ENCODE measurements at regions not wholly inside any gene's neighbourhood (a gene's known extent, or its start where the extent isn't known, plus 50 kb on each side); places are given as distances from the start of the nearest gene placed in this dataset.

DNA sequence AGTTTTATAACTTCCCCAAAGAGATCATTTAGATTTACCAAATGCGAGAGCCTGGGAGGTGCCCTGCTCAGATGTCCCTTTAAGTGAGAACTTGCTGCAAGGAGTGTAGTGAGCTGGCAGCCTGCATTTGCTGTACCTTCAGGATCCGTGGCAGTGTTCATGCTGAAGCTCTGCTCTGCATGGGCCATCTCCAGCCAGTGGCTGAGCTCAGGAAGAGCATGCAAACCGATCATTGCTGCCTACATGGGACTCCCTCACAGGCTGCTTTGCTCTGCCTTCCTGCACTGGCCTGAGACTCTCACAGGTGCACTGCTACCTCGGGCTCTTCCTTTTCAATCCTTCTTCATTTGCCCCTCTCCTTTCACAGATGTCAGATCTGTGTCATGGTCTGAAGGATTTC lies 152.0 kb upstream of the SFRP2 start:
- 52 to 57% (median 57%) methylated on average over 4 of the region's 4 CpGs for WGBS, 3 donors
- H3K36me3 ChIP-seq = no peaks in the 10 kb centered on the region
- H3K4me1 ChIP-seq (ENCODE audit: insufficient read depth) = no peaks in the 10 kb centered on the region
- DNase-seq = no peak
- H3K9me3 ChIP-seq = no peaks in the 10 kb centered on the region
- H3K27ac ChIP-seq = no peak overlapping the region
- no peaks in the 10 kb centered on the region for H3K27me3 ChIP-seq
- intact Hi-C loops (cut with DNase I) = no loop called here
- H3K4me3 ChIP-seq = no peak overlapping the region
- no peak for TF ChIP-seq POLR2A (IDR thresholded peaks at IDR 0.05)
- no peak for TF ChIP-seq EP300 (IDR thresholded peaks at IDR 0.05)
- TF ChIP-seq, protein P1, sequence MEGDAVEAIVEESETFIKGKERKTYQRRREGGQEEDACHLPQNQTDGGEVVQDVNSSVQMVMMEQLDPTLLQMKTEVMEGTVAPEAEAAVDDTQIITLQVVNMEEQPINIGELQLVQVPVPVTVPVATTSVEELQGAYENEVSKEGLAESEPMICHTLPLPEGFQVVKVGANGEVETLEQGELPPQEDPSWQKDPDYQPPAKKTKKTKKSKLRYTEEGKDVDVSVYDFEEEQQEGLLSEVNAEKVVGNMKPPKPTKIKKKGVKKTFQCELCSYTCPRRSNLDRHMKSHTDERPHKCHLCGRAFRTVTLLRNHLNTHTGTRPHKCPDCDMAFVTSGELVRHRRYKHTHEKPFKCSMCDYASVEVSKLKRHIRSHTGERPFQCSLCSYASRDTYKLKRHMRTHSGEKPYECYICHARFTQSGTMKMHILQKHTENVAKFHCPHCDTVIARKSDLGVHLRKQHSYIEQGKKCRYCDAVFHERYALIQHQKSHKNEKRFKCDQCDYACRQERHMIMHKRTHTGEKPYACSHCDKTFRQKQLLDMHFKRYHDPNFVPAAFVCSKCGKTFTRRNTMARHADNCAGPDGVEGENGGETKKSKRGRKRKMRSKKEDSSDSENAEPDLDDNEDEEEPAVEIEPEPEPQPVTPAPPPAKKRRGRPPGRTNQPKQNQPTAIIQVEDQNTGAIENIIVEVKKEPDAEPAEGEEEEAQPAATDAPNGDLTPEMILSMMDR (IDR thresholded peaks at IDR 0.05) = no peak

DNA sequence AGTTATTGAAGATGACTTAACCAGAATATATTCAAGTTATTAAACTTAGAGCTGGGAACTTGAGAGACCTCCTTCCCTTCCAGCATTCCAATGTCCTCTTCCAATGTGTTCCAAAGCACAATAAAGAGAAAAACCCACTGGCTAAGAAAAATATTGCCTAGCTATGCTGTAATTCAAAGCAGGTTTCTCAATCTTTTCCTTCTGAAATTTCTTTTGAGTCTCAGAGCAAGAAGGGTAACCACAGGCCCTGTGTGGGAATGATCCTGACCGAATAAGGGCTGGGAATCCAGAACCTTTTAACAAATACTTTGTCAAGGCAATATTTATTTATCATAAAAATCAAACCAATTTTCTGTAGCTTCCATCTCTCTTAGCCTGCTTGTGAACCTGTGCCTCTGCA lies 150.7 kb upstream of the SFRP2 start:
- intact Hi-C loops (cut with DNase I) = no loop called here
- Histone ChIP-seq H3K4me3 (no peak overlapping the region), H3K4me1 (ENCODE audit: insufficient read depth) (no peaks in the 10 kb centered on the region), H3K27me3 (no peaks in the 10 kb centered on the region), H3K36me3 (no peaks in the 10 kb centered on the region), H3K27ac (no peak overlapping the region), H3K9me3 (no peaks in the 10 kb centered on the region)
- DNase-seq = no peak
- 83 to 88% (median 84%) methylated on average over 1 of the region's 1 CpG for WGBS, 3 donors
- TF ChIP-seq POLR2A (IDR thresholded peaks at IDR 0.05) (no peak), EP300 (IDR thresholded peaks at IDR 0.05) (no peak)
- TF ChIP-seq, protein P1 (IDR thresholded peaks at IDR 0.05) = no peak

DNA sequence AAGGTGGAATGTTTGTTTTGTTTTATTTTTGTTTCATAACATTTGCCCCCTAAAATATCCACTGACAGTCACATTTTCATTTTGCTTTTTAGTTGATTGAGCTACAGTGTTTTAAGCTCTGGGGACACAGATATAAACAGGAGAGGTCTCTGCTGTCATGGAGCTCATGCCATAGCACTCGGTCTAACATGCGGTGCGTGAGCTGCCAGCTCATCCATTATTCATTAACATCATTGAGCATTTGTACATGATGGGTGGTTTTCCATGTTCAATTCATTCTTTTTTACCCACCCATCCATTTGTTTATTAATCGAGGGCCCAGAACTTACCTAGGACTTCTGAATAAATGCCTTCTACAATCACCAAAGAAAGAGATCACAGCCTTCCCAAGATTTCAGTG lies 150.1 kb upstream of the SFRP2 start:
- intact Hi-C loops (cut with DNase I) = no loop called here
- Histone ChIP-seq H3K27me3 (no peaks in the 10 kb centered on the region), H3K27ac (no peak overlapping the region), H3K4me1 (ENCODE audit: insufficient read depth) (no peaks in the 10 kb centered on the region), H3K36me3 (no peaks in the 10 kb centered on the region), H3K9me3 (no peaks in the 10 kb centered on the region), H3K4me3 (no peak overlapping the region)
- 84 to 86% (median 86%) methylated on average over 4 of the region's 4 CpGs for WGBS, 3 donors
- TF ChIP-seq, protein P1 (IDR thresholded peaks at IDR 0.05) = no peak
- no peak for TF ChIP-seq POLR2A (IDR thresholded peaks at IDR 0.05)
- no peak for TF ChIP-seq EP300 (IDR thresholded peaks at IDR 0.05)
- no peak for DNase-seq

DNA sequence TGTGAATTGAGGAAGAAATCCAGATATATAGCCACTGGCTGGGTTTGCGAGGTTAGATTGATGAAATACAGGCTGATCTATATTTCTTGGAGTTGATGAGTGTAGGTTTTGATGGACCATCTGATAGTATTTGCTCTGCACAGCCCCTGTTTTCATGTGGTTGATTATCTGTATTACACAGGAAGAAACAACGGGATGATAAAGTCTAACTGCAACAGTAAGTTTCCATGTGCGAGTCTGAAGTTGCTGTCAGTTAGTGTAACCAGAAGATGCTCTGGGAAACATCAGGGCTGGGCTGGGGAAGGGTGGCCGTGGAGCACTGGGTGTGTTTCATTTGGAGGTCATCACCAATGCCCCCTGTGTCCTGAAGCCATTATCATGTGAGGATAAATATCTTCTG lies 148.4 kb upstream of the SFRP2 start:
- H3K27ac ChIP-seq = no peak overlapping the region
- no peak for DNase-seq
- H3K4me1 ChIP-seq (ENCODE audit: insufficient read depth) = no peaks in the 10 kb centered on the region
- intact Hi-C loops (cut with DNase I) = no loop called here
- no peak overlapping the region for H3K4me3 ChIP-seq
- no peaks in the 10 kb centered on the region for H3K27me3 ChIP-seq
- WGBS, 3 donors = 66 to 70% (median 68%) methylated on average over 4 of the region's 4 CpGs
- no peaks in the 10 kb centered on the region for H3K36me3 ChIP-seq
- H3K9me3 ChIP-seq = no peaks in the 10 kb centered on the region
- TF ChIP-seq, protein P1 (IDR thresholded peaks at IDR 0.05) = no peak
- TF ChIP-seq POLR2A (IDR thresholded peaks at IDR 0.05) (no peak), EP300 (IDR thresholded peaks at IDR 0.05) (no peak)

DNA sequence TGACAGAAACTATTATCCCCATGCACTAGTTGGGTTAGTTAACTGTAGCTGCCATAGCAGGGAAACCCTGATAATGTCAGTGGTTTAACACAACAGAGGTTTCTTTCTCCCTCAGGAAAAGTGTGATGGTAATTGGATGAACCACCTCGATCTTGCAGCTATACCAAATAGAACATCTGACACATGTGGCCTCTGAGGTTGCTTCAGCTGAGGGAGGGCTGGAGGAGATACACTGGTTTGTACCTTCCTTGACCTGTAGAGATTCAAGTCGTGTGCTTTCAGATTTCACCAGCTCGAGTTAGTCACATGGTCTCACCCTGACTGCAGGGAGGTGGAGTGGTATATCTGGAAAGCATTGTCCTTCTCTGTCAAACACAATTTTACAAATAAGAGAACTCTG lies 147.2 kb upstream of the SFRP2 start:
- H3K4me3 ChIP-seq = no peak overlapping the region
- no peaks in the 10 kb centered on the region for H3K4me1 ChIP-seq (ENCODE audit: insufficient read depth)
- TF ChIP-seq POLR2A (IDR thresholded peaks at IDR 0.05) (no peak), EP300 (IDR thresholded peaks at IDR 0.05) (no peak)
- TF ChIP-seq, protein P1 (IDR thresholded peaks at IDR 0.05) = no peak
- intact Hi-C loops (cut with DNase I) = no loop called here
- no peak for DNase-seq
- H3K27me3 ChIP-seq = no peaks in the 10 kb centered on the region
- H3K9me3 ChIP-seq = no peaks in the 10 kb centered on the region
- H3K27ac ChIP-seq = no peak overlapping the region
- H3K36me3 ChIP-seq = no peaks in the 10 kb centered on the region
- 36 to 51% (median 51%) methylated on average over 3 of the region's 3 CpGs for WGBS, 3 donors

All from ovary (tissue), 7 donors.